GM19455 (cell line): ENCODE measurements at regions not wholly inside any gene's neighbourhood (a gene's known extent, or its start where the extent isn't known, plus 50 kb on each side); places are given as distances from the start of the nearest gene placed in this dataset.

Experiments used
- ATAC-seq: cut with Tn5 transposase; IDR thresholded peaks from one replicate; pipeline ENCODE4 v1.9.1; 2021; ENCODE audit not compliant: unreplicated experiment

GRCh38 chrX:39458779-39459178, 639.0 kb downstream of the BCOR start:
- ATAC-seq = no peak

GRCh38 chrX:39459204-39459603, 638.6 kb downstream of the BCOR start:
- no peak for ATAC-seq

- no peak for ATAC-seq
Observed at GRCh38 chrX:39459952-39460351, 637.8 kb downstream of the BCOR start.

GRCh38 chrX:39460499-39460898, 637.3 kb downstream of the BCOR start:
- ATAC-seq = no peak

- ATAC-seq = no peak
Observed at GRCh38 chrX:39462835-39463234, 634.9 kb downstream of the BCOR start.

GRCh38 chrX:39464253-39464652, 633.5 kb downstream of the BCOR start:
- ATAC-seq = no peak

- no peak for ATAC-seq
Observed at GRCh38 chrX:39465467-39465866, 632.3 kb downstream of the BCOR start.

GRCh38 chrX:39465906-39466305, 631.9 kb downstream of the BCOR start:
- no peak for ATAC-seq

- no peak for ATAC-seq
Observed at GRCh38 chrX:39469126-39469525, 628.6 kb downstream of the BCOR start.

- ATAC-seq = no peak
Observed at GRCh38 chrX:39470588-39471407, 627.0 kb downstream of the BCOR start.

GRCh38 chrX:39472161-39472560, 625.6 kb downstream of the BCOR start:
- ATAC-seq = no peak

GRCh38 chrX:39473812-39474211, 623.9 kb downstream of the BCOR start:
- ATAC-seq = no peak

GRCh38 chrX:39475372-39475771, 622.4 kb downstream of the BCOR start:
- ATAC-seq = no peak

- no peak for ATAC-seq
Observed at GRCh38 chrX:39476604-39477021, 621.1 kb downstream of the BCOR start.

- ATAC-seq = no peak
Observed at GRCh38 chrX:39477031-39477761, 620.6 kb downstream of the BCOR start.

- no peak for ATAC-seq
Observed at GRCh38 chrX:39477762-39478120, 620.0 kb downstream of the BCOR start.

- ATAC-seq = no peak
Observed at GRCh38 chrX:39479856-39480255, 617.9 kb downstream of the BCOR start.

- ATAC-seq = no peak
Observed at GRCh38 chrX:39480963-39481362, 616.8 kb downstream of the BCOR start.

- no peak for ATAC-seq
Observed at GRCh38 chrX:39481621-39482020, 616.1 kb downstream of the BCOR start.

- ATAC-seq = no peak
Observed at GRCh38 chrX:39484159-39485068, 613.3 kb downstream of the BCOR start.

GRCh38 chrX:39487166-39487968, 610.4 kb downstream of the BCOR start:
- no peak for ATAC-seq
